Astrocyte (in vitro differentiated cells and primary cell): ENCODE measurements at regions not wholly inside any gene's neighbourhood (a gene's known extent, or its start where the extent isn't known, plus 50 kb on each side); places are given as distances from the start of the nearest gene placed in this dataset.

ENCODE experiments used
- CTCF ChIP-seq: IDR thresholded peaks from 2 replicates; pipeline ENCODE4 v1.5.1; 2011; ENCODE audit warnings: low read depth, mild to moderate bottlenecking, inconsistent platforms, low read length, moderate library complexity; ENCODE audit not compliant: insufficient read depth
- EZH2 ChIP-seq: IDR thresholded peaks from 2 replicates; pipeline ENCODE4 v1.6.1; 2012; ENCODE audit warnings: mild to moderate bottlenecking, low read length, inconsistent platforms; ENCODE audit not compliant: insufficient read depth

GRCh38 chr2:59462422-59463197 lies 1090.8 kb downstream of the BCL11A start:
- no peak for TF ChIP-seq CTCF
- no peak for TF ChIP-seq EZH2
